Stimulated activated CD4-positive, alpha-beta T cell treated with anti-CD3 and anti-CD28 coated beads, Interleukin-15, amount 100 ng/mL, for 24 hours (primary cell): ENCODE measurements at regions not wholly inside any gene's neighbourhood (a gene's known extent, or its start where the extent isn't known, plus 50 kb on each side); places are given as distances from the start of the nearest gene placed in this dataset.
"Not testable (repeated sequence)": the region's sequence is repeated elsewhere in the genome, so short reads cannot be mapped to it uniquely, and the experiment has no call there.

Experiments
- DNase-seq: peaks from one replicate; pipeline ENCODE4 v3.0.0-alpha.2; 2020

DNA sequence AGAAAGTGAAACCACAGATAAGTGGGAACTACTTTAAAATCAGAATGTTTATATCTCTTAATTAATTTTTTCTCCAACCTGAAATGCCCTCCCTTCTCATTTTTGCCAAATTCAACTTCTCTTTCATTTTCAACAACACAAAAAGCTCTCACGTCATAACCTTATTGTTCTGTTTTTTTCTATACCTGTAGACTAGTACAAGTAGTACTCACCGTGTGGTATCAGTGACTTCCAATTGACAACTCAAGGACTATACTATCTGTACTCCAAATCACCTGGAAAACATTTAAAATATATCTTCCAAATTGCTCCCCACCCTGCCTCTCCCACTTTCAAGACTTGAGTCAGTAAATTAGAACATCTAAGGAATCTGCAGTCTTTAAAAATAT lies 72.8 kb upstream of the ZNF280D start:
- no peak for DNase-seq

DNA sequence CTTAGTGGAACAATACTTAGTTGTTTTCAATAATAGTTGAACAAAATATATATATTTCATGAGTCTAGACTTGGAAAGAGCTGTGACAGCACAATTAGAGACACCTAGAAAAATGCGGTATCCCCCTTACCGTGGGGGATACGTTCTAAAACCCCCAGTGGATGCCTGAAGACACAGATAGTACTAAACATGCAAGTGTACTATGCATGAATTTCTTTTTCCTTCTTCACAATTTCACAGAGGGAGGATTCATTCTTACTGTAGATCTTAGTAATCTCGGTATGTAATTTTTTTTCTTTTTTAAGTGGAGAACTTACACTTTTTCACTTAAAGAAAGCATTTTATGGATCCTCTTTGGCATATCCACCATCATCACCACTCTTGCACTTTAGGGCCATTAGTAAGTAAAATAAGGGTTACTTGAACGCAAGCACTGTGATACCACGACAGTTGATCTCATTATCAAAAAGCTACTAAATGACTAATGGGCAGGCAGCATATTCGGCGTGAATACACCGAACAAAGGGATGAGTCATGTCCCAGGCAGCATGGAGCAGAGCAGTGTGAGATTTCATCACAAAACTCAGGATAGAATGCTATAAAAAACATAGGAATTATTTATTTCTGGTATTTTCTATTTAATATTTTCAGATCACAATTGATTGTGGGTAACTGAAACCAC lies 72.3 kb upstream of the ZNF280D start:
- DNase-seq: peak; percentile 33

- no peak for DNase-seq
These were observed 71.6 kb upstream of the ZNF280D start for GRCh38 chr15:56804938-56805337.

DNA sequence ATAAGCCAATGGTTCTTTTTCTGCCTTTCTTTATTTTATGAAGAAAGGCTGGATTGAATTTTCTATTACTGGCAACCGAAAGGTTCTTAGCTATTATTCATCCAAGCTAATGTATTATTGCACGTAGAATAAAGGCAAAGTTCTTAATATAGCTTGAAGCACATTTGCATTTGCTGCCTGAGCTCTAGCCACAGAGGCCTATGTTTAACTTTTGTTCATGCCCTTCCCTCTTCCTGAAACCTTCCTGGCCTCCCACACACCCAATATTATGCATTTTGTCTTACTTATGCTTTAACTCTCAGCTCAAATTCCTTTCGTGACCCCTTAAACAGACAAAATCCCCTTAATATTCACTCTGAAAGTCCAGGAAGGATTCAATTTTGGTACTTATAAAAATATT lies 71.0 kb upstream of the ZNF280D start:
- no peak for DNase-seq

DNA sequence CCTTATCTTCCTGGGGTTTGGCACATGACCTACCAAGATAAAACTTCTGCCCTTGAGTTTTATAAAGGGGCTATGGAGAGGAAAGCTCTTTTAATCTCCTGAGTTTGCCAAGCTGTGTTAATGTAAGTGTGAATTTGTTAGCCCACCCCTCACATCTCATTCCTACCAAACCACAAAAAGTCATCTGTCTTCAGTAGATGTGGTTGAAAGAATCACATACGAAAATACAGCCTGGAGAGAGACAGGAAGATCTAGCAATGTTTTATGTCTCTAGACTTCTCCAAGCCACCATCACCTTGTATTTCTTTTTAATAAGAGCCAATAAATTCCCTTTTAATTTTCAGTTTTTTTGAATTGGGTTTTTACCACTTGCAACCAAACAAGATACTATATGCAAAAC lies 68.9 kb upstream of the ZNF280D start:
- no peak for DNase-seq

DNA sequence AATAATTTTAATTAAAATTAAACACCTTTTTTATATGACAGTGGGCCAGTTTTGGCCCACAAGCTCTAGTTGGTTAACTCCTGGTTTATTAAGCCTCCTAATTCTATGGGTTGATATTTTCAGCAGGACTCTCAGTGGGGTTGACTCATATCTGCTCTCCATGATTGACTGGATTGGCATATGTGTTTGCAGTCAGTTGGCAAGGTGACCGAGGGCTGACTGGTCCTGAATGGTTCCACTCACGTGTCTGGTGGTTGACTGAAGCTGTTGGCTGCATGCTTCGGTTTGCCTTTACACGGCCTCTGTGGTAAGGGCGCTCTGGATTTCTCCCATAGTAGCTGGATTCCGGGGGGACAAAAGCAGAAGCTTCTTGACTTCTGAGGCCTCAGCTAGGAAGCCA lies 65.3 kb upstream of the ZNF280D start:
- peak; percentile 41 for DNase-seq

DNA sequence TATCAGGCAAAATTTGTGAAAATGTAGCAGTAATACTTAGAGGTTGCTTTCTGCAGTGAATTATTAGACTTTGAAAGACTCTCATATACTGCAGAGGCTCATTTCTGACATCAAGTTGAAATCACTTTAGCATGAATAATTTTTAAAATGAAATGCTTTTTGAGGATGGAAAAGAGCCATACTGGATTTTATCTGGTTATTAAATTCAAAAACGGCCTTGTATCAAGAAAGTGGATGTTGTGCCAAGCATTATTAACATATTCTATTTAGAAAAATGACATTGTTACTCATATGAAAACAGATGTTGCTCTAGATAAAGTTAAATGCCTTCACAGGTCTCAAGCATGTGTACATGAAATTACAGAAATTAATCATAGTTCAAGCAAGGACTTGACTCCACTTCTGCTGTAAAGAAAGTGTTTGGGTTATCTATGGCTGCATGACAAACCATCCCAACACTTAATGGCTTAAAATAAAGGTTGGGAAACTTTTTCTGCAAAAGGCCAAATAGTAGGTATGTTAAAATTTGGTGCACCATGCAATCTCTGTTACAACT lies 64.5 kb upstream of the ZNF280D start:
- no peak for DNase-seq

- no peak for DNase-seq
These were observed 62.2 kb upstream of the ZNF280D start for GRCh38 chr15:56795502-56795901.

DNA sequence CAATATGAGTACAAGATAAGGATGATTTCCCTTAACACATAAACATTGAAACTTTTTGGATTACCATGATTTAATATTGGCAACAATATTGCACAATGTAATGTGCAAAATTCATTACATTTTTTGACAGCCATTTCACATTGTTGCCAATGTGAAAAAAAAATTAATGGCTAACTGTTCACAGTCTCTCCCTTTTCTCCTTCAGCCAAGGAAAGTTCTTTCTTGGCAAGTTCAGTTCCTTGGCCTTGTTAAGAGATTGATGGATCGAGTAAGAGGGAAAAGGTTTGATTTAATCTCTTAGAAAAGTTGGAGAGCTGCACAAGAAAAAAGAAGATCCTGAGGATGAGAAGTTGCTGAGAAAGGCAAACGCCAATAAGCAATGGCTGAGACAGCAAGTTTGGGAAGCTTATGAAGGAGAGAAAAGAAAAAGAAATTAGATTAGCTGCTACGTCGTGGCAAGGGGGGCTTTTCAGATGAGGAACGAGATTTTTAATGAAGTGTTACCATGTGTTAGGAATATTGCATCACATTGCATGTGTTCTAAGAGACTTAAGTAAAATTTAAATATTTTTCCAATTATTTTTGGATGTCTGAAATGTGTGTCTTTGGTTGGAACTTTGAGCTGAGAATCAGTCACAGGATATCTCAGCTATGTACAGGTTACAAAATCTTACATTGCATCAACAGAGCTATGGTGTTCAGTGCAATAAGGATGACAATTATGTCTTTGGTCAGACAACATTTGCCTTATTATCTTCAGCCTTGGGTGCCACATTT lies 61.4 kb upstream of the ZNF280D start:
- no peak for DNase-seq

GRCh38 chr15:56794165-56794552 lies 60.9 kb upstream of the ZNF280D start:
- DNase-seq: no peak

DNA sequence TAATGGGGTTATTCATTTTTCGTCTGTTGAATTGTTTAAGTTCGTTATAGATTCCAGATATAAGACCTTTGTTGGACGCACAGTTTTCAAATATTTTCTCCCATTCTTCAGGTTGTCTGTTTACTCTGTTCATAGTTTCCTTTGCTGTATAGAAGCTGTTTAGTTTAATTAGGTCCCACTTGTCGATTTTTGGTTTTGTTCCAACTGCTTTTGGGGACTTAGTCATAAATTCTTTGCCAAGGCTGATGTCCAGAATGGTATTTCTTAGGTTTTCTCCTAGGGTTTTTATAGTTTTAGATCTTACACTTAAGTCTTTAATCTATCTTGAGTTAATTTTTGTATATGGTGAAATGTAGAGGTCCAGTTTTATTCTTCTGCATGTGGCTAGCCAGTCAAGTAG lies 58.9 kb upstream of the ZNF280D start:
- no peak for DNase-seq

- not testable (repeated sequence) for DNase-seq
These were observed 58.2 kb upstream of the ZNF280D start for GRCh38 chr15:56791521-56791920.

- no peak for DNase-seq
These were observed 55.0 kb upstream of the ZNF280D start for GRCh38 chr15:56788359-56788758.

GRCh38 chr15:56786966-56787365 lies 53.7 kb upstream of the ZNF280D start:
- peak; percentile 10 for DNase-seq

DNA sequence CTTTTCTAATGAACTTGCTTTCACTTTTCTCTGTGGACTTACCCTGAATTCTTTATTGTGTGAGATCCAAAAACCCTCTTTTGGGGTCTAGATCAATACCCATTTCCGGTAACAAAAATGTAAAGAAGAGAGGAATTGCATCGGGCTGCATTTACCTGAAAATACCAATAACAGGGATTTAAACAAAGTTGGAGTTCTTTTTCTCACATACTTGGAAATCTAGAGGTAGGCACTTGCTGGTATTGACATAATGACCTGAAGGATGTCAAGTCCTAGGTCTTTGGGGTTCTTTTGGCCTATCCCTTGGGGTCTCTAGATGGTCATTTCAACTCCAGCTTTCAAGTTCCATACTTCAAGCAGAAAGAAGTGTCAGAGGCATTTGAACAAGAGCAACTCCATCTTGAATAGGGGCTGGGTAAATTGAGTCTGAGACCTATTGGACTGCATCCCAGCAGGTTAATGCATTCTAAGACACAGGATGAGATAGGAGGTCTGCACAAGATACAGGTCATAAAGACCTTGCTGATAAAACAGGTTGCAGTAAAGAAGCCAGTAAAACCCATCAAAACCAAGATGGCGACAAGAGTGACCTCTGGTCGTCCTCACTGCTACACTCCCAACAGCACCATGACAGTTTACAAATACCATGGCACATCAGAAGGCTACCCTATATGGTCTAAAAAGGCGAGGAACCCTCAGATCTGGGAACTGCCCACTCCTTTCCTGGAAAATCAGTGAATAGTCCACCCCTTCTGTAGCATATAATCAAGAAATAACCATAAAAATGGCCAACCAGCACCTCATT lies 50.8 kb upstream of the ZNF280D start:
- no peak for DNase-seq

DNA sequence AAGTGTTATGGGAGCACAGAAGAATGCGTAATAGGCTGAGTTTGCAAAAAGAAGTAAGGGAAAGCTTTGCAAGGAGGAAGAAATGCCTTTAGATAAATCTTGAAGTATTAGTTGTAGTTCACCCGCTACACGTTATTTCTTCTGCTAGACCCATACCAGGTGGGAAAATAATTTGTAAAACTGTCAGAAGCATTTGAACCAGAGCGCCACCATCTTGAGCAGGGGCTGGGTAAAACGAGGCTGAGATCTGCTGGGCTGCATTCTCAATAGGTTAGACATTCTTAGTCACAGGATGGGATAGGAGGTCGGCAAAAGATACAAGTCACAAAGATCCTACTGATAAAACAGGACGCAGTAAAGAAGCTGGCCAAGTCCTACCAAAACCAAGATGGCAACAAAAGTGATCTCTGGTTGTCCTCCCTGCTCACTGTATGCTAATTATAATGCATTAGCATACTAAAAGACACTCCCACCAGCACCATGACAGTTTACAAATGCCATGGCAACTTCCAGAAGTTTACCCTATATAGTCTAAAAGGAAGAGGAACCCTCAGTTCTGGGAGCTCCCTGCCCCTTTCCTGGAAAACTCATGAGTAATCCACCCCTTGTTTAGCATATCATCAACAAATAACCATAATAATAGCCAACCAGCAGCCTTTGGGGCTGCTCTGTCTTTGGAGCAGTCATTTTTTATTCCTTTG lies 50.0 kb upstream of the ZNF280D start:
- DNase-seq: no peak
